ENCODE measurements at regions not wholly inside any gene's neighbourhood (a gene's known extent, or its start where the extent isn't known, plus 50 kb on each side); places are given as distances from the start of the nearest gene placed in this dataset.

DNA sequence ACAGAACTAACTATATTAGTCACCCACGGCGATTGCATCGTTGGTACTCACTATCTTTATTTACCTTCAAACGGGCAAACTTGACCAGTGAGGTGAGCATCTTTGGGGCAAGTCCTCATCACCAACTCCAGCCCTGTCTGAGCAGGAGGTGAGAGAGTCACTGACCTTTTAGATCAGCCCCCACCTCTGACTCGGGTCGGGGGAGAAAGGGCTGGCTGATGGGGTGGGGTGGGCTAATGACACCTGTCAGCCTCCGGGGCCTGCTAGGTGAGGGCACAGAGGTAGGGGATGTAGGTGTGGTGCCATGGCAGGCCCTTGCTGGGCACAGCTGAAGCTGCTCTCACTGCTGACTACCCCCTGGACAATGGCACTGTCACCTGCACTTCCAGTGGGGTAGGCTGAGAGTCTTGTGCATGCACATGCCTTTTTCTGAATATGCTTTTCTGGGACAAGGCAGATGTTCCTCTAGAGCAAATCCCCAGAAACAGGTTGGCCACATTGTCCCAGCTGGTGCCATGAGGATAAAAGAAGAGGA, 359.5 kb upstream of the MKI67 start:
- Histone ChIP-seq H3K9ac (ENCODE audit: low read length) (no peak overlapping the region), H3K79me2 (replicated peaks; ENCODE audit: insufficient read depth, low read length) (no peaks in the 10 kb centered on the region), H3K4me3 (ENCODE audit: low read length) (no peak overlapping the region), H3K9me2 (ENCODE audit: insufficient read depth, low read length) (no peaks in the 10 kb centered on the region), H3K9me3 (ENCODE audit: low read length) (no peaks in the 10 kb centered on the region), H3K36me3 (ENCODE audit: insufficient read depth, low read length) (no peaks in the 10 kb centered on the region), H2AFZ (ENCODE audit: low read depth, low read length) (no peak overlapping the region), H3K27me3 (ENCODE audit: insufficient read depth, low read depth, low read length) (no peaks in the 10 kb centered on the region), H3F3A (ENCODE audit: insufficient read depth, low read length, poor library complexity, severe bottlenecking) (no peaks in the 10 kb centered on the region), H4K20me1 (ENCODE audit: insufficient read depth) (no peaks in the 10 kb centered on the region), H3K4me2 (ENCODE audit: low read length) (no peak overlapping the region), H3K27ac (ENCODE audit: low read length) (no peak overlapping the region)
- TF ChIP-seq TAF1 (IDR thresholded peaks at IDR 0.05; ENCODE audit: low read depth): no peak
- no peak for TF ChIP-seq REST (IDR thresholded peaks at IDR 0.05; ENCODE audit: borderline replicate concordance)
- no peak for TF ChIP-seq MXI1 (conservative IDR thresholded peaks at IDR 0.05; ENCODE audit: poor library complexity, severe bottlenecking)
- TF ChIP-seq EZH2 (IDR thresholded peaks at IDR 0.05; ENCODE audit: borderline replicate concordance, insufficient read depth, low read length, poor library complexity, severe bottlenecking): no peak
- TF ChIP-seq EP300 (conservative IDR thresholded peaks at IDR 0.05; ENCODE audit: poor library complexity, severe bottlenecking): no peak
- TF ChIP-seq POLR2AphosphoS5 (IDR thresholded peaks at IDR 0.05): no peak
- no peak for TF ChIP-seq SMC3 (conservative IDR thresholded peaks at IDR 0.05; ENCODE audit: poor library complexity)
- TF ChIP-seq RAD21 (conservative IDR thresholded peaks at IDR 0.05): no peak
- TF ChIP-seq, protein P1, sequence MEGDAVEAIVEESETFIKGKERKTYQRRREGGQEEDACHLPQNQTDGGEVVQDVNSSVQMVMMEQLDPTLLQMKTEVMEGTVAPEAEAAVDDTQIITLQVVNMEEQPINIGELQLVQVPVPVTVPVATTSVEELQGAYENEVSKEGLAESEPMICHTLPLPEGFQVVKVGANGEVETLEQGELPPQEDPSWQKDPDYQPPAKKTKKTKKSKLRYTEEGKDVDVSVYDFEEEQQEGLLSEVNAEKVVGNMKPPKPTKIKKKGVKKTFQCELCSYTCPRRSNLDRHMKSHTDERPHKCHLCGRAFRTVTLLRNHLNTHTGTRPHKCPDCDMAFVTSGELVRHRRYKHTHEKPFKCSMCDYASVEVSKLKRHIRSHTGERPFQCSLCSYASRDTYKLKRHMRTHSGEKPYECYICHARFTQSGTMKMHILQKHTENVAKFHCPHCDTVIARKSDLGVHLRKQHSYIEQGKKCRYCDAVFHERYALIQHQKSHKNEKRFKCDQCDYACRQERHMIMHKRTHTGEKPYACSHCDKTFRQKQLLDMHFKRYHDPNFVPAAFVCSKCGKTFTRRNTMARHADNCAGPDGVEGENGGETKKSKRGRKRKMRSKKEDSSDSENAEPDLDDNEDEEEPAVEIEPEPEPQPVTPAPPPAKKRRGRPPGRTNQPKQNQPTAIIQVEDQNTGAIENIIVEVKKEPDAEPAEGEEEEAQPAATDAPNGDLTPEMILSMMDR (IDR thresholded peaks at IDR 0.05; ENCODE audit: poor library complexity, severe bottlenecking): no peak

GRCh38 chr10:128487517-128487916, 361.3 kb upstream of the MKI67 start:
- no peaks in the 10 kb centered on the region for H3K9me3 ChIP-seq (ENCODE audit: low read length)
- no peaks in the 10 kb centered on the region for H4K20me1 ChIP-seq (ENCODE audit: insufficient read depth)
- H2AFZ ChIP-seq (ENCODE audit: low read depth, low read length): no peak overlapping the region
- no peaks in the 10 kb centered on the region for H3K79me2 ChIP-seq (replicated peaks; ENCODE audit: insufficient read depth, low read length)
- no peak overlapping the region for H3K27ac ChIP-seq (ENCODE audit: low read length)
- TF ChIP-seq EP300 (conservative IDR thresholded peaks at IDR 0.05; ENCODE audit: poor library complexity, severe bottlenecking) (no peak), RAD21 (conservative IDR thresholded peaks at IDR 0.05) (no peak), REST (IDR thresholded peaks at IDR 0.05; ENCODE audit: borderline replicate concordance) (no peak), POLR2AphosphoS5 (IDR thresholded peaks at IDR 0.05) (no peak), TAF1 (IDR thresholded peaks at IDR 0.05; ENCODE audit: low read depth) (no peak), MXI1 (conservative IDR thresholded peaks at IDR 0.05; ENCODE audit: poor library complexity, severe bottlenecking) (no peak), EZH2 (IDR thresholded peaks at IDR 0.05; ENCODE audit: borderline replicate concordance, insufficient read depth, low read length, poor library complexity, severe bottlenecking) (no peak), SMC3 (conservative IDR thresholded peaks at IDR 0.05; ENCODE audit: poor library complexity) (no peak)
- TF ChIP-seq, protein P1 (IDR thresholded peaks at IDR 0.05; ENCODE audit: poor library complexity, severe bottlenecking): no peak
- H3K36me3 ChIP-seq (ENCODE audit: insufficient read depth, low read length): no peaks in the 10 kb centered on the region
- no peaks in the 10 kb centered on the region for H3K9me2 ChIP-seq (ENCODE audit: insufficient read depth, low read length)
- H3K4me3 ChIP-seq (ENCODE audit: low read length): no peak overlapping the region
- H3K27me3 ChIP-seq (ENCODE audit: insufficient read depth, low read depth, low read length): no peaks in the 10 kb centered on the region
- H3K4me2 ChIP-seq (ENCODE audit: low read length): no peak overlapping the region
- H3F3A ChIP-seq (ENCODE audit: insufficient read depth, low read length, poor library complexity, severe bottlenecking): no peaks in the 10 kb centered on the region
- H3K9ac ChIP-seq (ENCODE audit: low read length): no peak overlapping the region
